Neural crest cell (in vitro differentiated cells): ENCODE measurements at regions not wholly inside any gene's neighbourhood (a gene's known extent, or its start where the extent isn't known, plus 50 kb on each side); places are given as distances from the start of the nearest gene placed in this dataset.
"Not testable (repeated sequence)": the region's sequence is repeated elsewhere in the genome, so short reads cannot be mapped to it uniquely, and the experiment has no call there.

ENCODE experiments used
- DNase-seq: peaks from one replicate; pipeline ENCODE4 v3.0.0; 2021; ENCODE audit warnings: low read depth, mixed read lengths, low spot score
- H3K27ac Mint-ChIP-seq: one replicate; pipeline ENCODE4 v1.8.0; 2021; ENCODE audit warnings: mild to moderate bottlenecking, mixed read lengths; ENCODE audit not compliant: unreplicated experiment
- H3K27me3 Mint-ChIP-seq: 2 replicates; pipeline ENCODE4 v1.8.0; 2021; ENCODE audit warnings: low read depth, mild to moderate bottlenecking, mixed read lengths
- H3K36me3 Mint-ChIP-seq: 2 replicates; pipeline ENCODE4 v1.8.0; 2021; ENCODE audit warnings: low read depth, mild to moderate bottlenecking, mixed read lengths
- H3K4me1 Mint-ChIP-seq: 2 replicates; pipeline ENCODE4 v1.8.0; 2021; ENCODE audit warnings: mixed read lengths
- H3K4me3 Mint-ChIP-seq: one replicate; pipeline ENCODE4 v1.8.0; 2021; ENCODE audit warnings: mild to moderate bottlenecking, mixed read lengths
- H3K9me3 Mint-ChIP-seq: 2 replicates; pipeline ENCODE4 v1.8.0; 2021; ENCODE audit warnings: mixed read lengths
- TF ChIP-seq, protein P1 (sequence below): fragments of 200-600 bp; sonication (generic); conservative IDR thresholded peaks from 2 replicates; pipeline ENCODE4 v1.5.0; 2021; ENCODE audit warnings: antibody characterized with exemption, mild to moderate bottlenecking

DNA sequence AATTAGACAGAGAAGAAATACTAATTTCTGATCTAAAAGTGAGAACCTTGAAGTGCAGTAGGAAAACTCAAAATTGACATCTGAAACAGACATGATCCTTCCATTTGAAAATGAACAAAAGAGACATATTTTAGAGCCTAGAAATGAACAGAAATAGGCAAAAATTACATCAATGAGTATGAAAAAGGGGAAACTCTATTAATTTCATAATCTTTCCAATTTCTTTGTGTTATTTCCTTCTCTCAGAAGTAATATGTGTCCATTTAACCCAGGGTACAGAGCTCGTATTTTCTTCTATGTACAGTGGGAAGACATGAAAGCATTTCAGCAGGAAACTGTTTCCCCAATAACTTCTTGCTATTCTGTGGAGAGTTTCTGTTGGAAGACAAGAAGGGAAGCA is 263.1 kb downstream of the CGGBP1 start:
- TF ChIP-seq, protein P1, sequence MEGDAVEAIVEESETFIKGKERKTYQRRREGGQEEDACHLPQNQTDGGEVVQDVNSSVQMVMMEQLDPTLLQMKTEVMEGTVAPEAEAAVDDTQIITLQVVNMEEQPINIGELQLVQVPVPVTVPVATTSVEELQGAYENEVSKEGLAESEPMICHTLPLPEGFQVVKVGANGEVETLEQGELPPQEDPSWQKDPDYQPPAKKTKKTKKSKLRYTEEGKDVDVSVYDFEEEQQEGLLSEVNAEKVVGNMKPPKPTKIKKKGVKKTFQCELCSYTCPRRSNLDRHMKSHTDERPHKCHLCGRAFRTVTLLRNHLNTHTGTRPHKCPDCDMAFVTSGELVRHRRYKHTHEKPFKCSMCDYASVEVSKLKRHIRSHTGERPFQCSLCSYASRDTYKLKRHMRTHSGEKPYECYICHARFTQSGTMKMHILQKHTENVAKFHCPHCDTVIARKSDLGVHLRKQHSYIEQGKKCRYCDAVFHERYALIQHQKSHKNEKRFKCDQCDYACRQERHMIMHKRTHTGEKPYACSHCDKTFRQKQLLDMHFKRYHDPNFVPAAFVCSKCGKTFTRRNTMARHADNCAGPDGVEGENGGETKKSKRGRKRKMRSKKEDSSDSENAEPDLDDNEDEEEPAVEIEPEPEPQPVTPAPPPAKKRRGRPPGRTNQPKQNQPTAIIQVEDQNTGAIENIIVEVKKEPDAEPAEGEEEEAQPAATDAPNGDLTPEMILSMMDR: no peak
- Mint-ChIP-seq H3K27ac (no peak overlapping the region), H3K27me3 (peaks cover 65% of the 10 kb centered on the region), H3K36me3 (no peaks in the 10 kb centered on the region), H3K4me3 (no peak overlapping the region), H3K4me1 (peaks cover 13% of the 10 kb centered on the region), H3K9me3 (no peaks in the 10 kb centered on the region)
- DNase-seq: no peak

DNA sequence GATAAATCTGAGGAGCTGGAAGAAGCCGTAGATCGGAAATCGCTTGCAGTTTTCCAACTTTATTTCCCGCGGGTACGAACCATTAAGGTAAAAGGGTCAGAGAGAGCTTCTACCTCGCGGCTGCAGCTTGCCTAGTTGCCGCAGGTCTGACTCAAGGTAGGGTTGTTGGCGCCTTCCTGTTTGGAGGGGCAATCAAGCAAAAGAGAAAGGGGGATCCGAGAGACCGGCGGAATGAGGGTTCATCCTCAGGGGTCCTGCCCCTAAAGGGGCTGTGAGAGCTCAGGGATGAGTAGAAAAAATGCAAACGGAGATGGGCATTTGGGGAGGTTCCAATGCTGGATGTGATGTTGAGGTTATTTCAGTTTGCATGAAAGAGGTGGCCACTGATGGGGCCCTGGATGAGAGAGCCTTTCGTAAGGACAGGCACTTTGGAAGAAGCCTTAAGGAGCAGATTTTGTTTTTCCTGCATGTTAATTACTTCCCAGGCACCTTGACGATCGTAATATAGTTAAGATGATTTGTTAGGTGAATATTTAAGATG is 265.4 kb downstream of the CGGBP1 start:
- H3K4me1 Mint-ChIP-seq: peaks cover 13% of the 10 kb centered on the region
- H3K27ac Mint-ChIP-seq: no peak overlapping the region
- no peak for DNase-seq
- no peaks in the 10 kb centered on the region for H3K36me3 Mint-ChIP-seq
- TF ChIP-seq, protein P1: no peak
- no peaks in the 10 kb centered on the region for H3K9me3 Mint-ChIP-seq
- H3K4me3 Mint-ChIP-seq: peak overlapping the region; percentile 83
- H3K27me3 Mint-ChIP-seq: peaks cover 67% of the 10 kb centered on the region

DNA sequence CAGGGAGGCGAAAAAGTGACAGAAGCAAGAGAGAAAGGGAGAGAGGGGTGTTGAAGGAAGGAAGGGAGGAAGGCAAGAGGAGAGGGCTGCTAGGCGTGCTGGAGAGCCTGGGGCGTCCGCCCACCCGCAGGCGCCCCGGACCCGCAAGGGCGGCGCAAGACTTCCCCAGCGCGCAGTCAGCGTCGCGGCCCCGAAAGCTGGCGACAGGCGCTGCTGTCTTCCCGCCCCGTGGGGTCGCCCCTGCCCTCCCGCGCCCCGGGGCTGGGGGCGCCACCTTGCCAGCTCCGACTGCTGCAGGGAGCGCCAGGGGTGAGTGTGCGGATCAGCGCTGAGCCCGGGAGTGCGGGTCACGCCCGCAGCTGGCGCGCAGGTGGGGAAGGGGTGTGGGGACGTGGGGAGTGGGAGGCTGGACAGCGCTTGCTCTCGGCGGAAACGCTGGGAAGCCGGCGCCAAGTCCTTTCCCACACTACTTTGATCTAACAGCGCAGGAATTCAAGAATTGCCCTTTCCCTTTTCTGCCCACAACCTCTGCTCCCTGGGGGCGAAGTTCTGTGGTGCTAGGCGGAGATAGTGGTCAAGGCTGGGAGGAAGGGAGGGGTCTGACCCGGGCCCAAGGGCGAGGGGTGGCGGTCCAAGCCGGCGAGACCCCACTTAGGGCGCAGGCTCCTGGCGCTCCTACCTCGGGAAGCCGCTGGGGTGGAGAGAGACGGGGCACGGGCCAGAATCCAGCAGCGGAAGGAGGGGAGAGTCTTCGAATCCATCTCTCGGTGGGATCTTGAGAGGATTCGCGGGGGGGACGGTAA is 266.1 kb downstream of the CGGBP1 start, which contains the start of gene HTR1F:
Gene HTR1F, plus strand, starts transcription at position 173 of the 803 bp plus-strand sequence.
- no peaks in the 10 kb centered on the region for H3K36me3 Mint-ChIP-seq
- TF ChIP-seq, protein P1: peak; percentile 23
- peak; percentile 26 for DNase-seq
- no peak within 1 kb of the TSS for H3K27ac Mint-ChIP-seq
- peaks cover 13% of the 10 kb centered on the region for H3K4me1 Mint-ChIP-seq
- no peaks in the 10 kb centered on the region for H3K9me3 Mint-ChIP-seq
- peak within 1 kb of the TSS; percentile 88 for H3K4me3 Mint-ChIP-seq
- peaks cover 62% of the 10 kb centered on the region for H3K27me3 Mint-ChIP-seq

DNA sequence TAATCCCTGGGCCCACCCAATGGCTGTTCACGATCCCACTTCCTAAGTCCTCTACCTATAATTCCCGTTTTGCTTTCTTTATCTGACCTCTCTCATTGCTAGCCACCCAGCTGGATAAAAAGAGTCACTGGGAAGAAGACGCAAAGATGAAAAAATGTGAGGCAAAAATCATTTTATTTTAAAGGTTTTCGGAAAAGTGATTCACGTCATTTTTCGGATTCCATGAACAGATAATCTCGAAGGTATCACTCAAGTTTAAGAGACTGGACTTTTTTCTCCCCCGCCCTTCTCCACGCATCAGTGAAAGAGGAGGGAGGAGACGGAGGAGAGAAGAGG is 266.6 kb downstream of the CGGBP1 start:
- no peak for DNase-seq
- no peaks in the 10 kb centered on the region for H3K9me3 Mint-ChIP-seq
- no peaks in the 10 kb centered on the region for H3K36me3 Mint-ChIP-seq
- H3K27ac Mint-ChIP-seq: no peak overlapping the region
- peaks cover 62% of the 10 kb centered on the region for H3K27me3 Mint-ChIP-seq
- peak overlapping the region; percentile 88 for H3K4me3 Mint-ChIP-seq
- TF ChIP-seq, protein P1: no peak
- peaks cover 13% of the 10 kb centered on the region for H3K4me1 Mint-ChIP-seq

DNA sequence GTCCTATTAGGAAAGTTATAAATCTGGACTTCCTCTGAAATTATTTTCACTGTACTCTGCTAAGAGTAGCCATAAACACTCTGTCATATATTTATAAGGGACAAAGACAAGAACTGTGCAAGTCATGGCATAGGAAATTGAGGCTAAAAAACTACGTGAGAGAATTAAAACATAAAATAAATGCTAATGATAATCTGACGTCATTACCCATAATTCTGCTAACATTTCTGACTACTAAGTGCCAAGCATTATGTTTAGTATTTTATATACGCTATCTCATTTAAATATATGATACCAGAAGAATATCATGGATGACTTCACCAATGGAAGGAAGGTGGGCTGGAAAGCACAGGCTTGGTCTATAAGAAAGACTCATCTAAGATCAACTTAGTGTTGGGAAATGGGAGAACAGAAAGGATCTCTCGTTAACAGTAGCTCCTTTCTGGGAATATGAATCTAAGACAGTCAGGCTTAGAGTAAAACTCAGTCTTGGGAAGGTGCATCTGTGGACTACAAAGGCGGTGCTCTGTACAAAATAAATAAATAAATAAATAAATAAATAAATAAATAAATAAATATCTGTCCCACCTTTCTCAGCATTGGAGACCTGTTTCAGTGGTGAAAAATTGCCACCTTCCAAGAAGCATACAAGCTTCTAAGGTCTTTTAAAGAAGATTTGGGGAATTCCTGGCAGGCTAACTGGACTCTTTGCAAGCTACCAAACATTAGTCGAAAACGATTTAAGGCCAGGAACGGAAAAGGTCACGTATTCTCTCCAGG is 267.4 kb downstream of the CGGBP1 start:
- H3K9me3 Mint-ChIP-seq: no peaks in the 10 kb centered on the region

DNA sequence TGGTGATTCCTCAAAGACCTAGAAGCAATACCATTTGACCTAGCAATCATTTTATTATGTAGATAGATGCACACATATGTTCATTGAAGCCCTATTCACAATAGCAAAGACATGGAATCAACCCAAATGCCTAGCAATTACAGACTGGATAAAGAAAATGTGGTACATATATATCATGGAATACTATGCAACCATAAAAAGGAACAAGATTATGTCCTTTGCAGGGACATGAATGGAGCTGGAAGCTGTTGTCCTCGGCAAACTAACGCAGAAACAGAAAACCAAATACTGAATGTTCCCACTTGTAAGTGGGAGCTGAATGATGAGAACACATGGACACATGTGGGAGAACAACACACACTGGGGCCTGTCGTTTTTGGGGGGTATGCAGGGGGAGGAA is 269.8 kb downstream of the CGGBP1 start:
- H3K27ac Mint-ChIP-seq, DNase-seq, H3K36me3 Mint-ChIP-seq, H3K4me3 Mint-ChIP-seq, H3K9me3 Mint-ChIP-seq: not testable (repeated sequence)
- H3K4me1 Mint-ChIP-seq: peaks cover 13% of the 10 kb centered on the region
- H3K27me3 Mint-ChIP-seq: peaks cover 42% of the 10 kb centered on the region

More for the DNA sequence above, 267.4 kb downstream of the CGGBP1 start:
- TF ChIP-seq, protein P1: no peak
- H3K4me3 Mint-ChIP-seq: peak overlapping the region; percentile 88
- DNase-seq: no peak
- H3K4me1 Mint-ChIP-seq: peaks cover 13% of the 10 kb centered on the region
- H3K27me3 Mint-ChIP-seq: peaks cover 60% of the 10 kb centered on the region
- H3K27ac Mint-ChIP-seq: no peak overlapping the region
- H3K36me3 Mint-ChIP-seq: no peaks in the 10 kb centered on the region
